Smooth muscle cell (in vitro differentiated cells): ENCODE measurements at regions not wholly inside any gene's neighbourhood (a gene's known extent, or its start where the extent isn't known, plus 50 kb on each side); places are given as distances from the start of the nearest gene placed in this dataset.
A peak's percentile ranks its signal among the peaks of the same experiment; 100 is the strongest.

Source experiments
- DNase-seq: peaks from one replicate; lab custom pipeline; 2025; ENCODE audit not compliant: unreplicated experiment; lab: John Stamatoyannopoulos, UW
- H2AFZ ChIP-seq: fragments of 200-600 bp; sonication (generic); 2 replicates; pipeline ENCODE4 v1.6.0; 2016; ENCODE audit warnings: antibody characterized with exemption, low read depth, mild to moderate bottlenecking
- H3F3A ChIP-seq: fragments of 200-600 bp; sonication (generic); 2 replicates; pipeline ENCODE4 v1.6.0; 2017; ENCODE audit warnings: antibody characterized with exemption, low read depth
- H3K27ac ChIP-seq: fragments of 200-600 bp; sonication (generic); 2 replicates; pipeline ENCODE4 v1.5.1; 2016; ENCODE audit warnings: low read depth, mild to moderate bottlenecking
- H3K27me3 ChIP-seq: fragments of 200-600 bp; sonication (generic); 2 replicates; pipeline ENCODE4 v1.6.1; 2016; ENCODE audit warnings: low read depth, mild to moderate bottlenecking
- H3K36me3 ChIP-seq: fragments of 200-600 bp; sonication (generic); 2 replicates; pipeline ENCODE4 v1.5.1; 2016; ENCODE audit warnings: low read depth
- H3K4me1 ChIP-seq: fragments of 200-600 bp; sonication (generic); 2 replicates; pipeline ENCODE4 v1.5.1; 2016; ENCODE audit warnings: low read depth
- H3K4me2 ChIP-seq: fragments of 200-600 bp; sonication (generic); 2 replicates; pipeline ENCODE4 v1.6.0; 2016; ENCODE audit warnings: mild to moderate bottlenecking
- H3K4me3 ChIP-seq: fragments of 200-600 bp; sonication (generic); 2 replicates; pipeline ENCODE4 v1.5.1; 2016; ENCODE audit warnings: mild to moderate bottlenecking
- H3K79me2 ChIP-seq: fragments of 200-600 bp; sonication (generic); 2 replicates; pipeline ENCODE4 v1.6.0; 2016; ENCODE audit warnings: low read depth, mild to moderate bottlenecking
- H3K9ac ChIP-seq: fragments of 200-600 bp; sonication (generic); 2 replicates; pipeline ENCODE4 v1.6.0; 2016; ENCODE audit warnings: low read depth
- H3K9me3 ChIP-seq: fragments of 200-600 bp; sonication (generic); replicated peaks from 2 replicates; pipeline ENCODE4 v1.5.1; 2016; ENCODE audit warnings: low read depth
- H4K20me1 ChIP-seq: fragments of 200-600 bp; sonication (generic); 2 replicates; pipeline ENCODE4 v1.6.0; 2016; ENCODE audit warnings: low read depth
- WGBS: methylation state at CpG from one replicate; pipeline ENCODE4 v1.1.7; 2016; ENCODE audit warnings: low lambda C conversion rate; 5-methylcytosine and 5-hydroxymethylcytosine counted together
- TF ChIP-seq, protein P1 (sequence below): fragments of 200-600 bp; sonication (generic); IDR thresholded peaks from 2 replicates; pipeline ENCODE4 v1.5.1; 2017; ENCODE audit warnings: borderline replicate concordance, mild to moderate bottlenecking, antibody characterized with exemption; ENCODE audit not compliant: insufficient read depth, poor library complexity, severe bottlenecking

DNA sequence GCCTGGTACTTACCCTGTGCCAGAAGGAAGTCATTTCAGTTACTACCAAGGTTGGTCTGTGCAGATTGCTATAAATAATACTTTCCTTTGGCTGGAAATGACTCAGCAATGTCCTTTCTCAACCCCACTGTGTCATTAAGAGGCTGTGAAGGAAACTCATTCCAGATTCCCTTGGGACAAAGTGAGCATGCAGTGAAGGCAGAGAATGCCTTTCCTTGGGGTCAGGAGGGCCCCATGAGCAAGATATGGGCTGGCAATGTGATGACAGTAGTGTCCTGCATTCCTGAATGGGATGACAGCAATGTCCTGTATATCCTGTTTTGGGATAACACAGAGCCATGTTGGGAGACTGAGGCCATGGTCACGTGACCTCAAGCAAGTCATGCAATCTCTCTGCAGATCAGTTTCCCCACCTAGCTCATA is 213.1 kb upstream of the TMTC4 start:
- H3K4me1 ChIP-seq, result no peaks in the 10 kb centered on the region
- H3K4me2 ChIP-seq, result no peak overlapping the region
- WGBS, result 86% methylated on average over 1 of the region's 1 CpG
- H3K9me3 ChIP-seq, result no peaks in the 10 kb centered on the region
- H4K20me1 ChIP-seq, result no peaks in the 10 kb centered on the region
- peaks cover 5% of the 10 kb centered on the region for H3K27me3 ChIP-seq
- no peak overlapping the region for H3K4me3 ChIP-seq
- no peaks in the 10 kb centered on the region for H3F3A ChIP-seq
- TF ChIP-seq, protein P1, sequence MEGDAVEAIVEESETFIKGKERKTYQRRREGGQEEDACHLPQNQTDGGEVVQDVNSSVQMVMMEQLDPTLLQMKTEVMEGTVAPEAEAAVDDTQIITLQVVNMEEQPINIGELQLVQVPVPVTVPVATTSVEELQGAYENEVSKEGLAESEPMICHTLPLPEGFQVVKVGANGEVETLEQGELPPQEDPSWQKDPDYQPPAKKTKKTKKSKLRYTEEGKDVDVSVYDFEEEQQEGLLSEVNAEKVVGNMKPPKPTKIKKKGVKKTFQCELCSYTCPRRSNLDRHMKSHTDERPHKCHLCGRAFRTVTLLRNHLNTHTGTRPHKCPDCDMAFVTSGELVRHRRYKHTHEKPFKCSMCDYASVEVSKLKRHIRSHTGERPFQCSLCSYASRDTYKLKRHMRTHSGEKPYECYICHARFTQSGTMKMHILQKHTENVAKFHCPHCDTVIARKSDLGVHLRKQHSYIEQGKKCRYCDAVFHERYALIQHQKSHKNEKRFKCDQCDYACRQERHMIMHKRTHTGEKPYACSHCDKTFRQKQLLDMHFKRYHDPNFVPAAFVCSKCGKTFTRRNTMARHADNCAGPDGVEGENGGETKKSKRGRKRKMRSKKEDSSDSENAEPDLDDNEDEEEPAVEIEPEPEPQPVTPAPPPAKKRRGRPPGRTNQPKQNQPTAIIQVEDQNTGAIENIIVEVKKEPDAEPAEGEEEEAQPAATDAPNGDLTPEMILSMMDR, result no peak
- H3K36me3 ChIP-seq, result no peaks in the 10 kb centered on the region
- H2AFZ ChIP-seq, result no peak overlapping the region
- H3K27ac ChIP-seq, result no peak overlapping the region
- DNase-seq, result no peak
- H3K9ac ChIP-seq, result no peak overlapping the region
- H3K79me2 ChIP-seq, result no peaks in the 10 kb centered on the region

- Histone ChIP-seq H3K27ac (no peak overlapping the region), H3K9me3 (no peaks in the 10 kb centered on the region), H3K27me3 (peaks cover 5% of the 10 kb centered on the region), H3K9ac (no peak overlapping the region), H3K4me1 (no peaks in the 10 kb centered on the region), H3K4me2 (no peak overlapping the region), H3K36me3 (no peaks in the 10 kb centered on the region), H3K79me2 (no peaks in the 10 kb centered on the region), H4K20me1 (no peaks in the 10 kb centered on the region), H3K4me3 (no peak overlapping the region), H3F3A (no peaks in the 10 kb centered on the region), H2AFZ (no peak overlapping the region)
- 79% methylated on average over 3 of the region's 3 CpGs for WGBS
- TF ChIP-seq, protein P1, result no peak
- DNase-seq, result no peak
Measured at GRCh38 chr13:100883453-100883852, 208.9 kb upstream of the TMTC4 start.

GRCh38 chr13:100881291-100881864 is 206.8 kb upstream of the TMTC4 start:
- H3K79me2 ChIP-seq, result no peaks in the 10 kb centered on the region
- TF ChIP-seq, protein P1, result no peak
- no peak overlapping the region for H3K27ac ChIP-seq
- H4K20me1 ChIP-seq, result no peaks in the 10 kb centered on the region
- H3K4me1 ChIP-seq, result no peaks in the 10 kb centered on the region
- no peaks in the 10 kb centered on the region for H3F3A ChIP-seq
- H3K9me3 ChIP-seq, result no peaks in the 10 kb centered on the region
- peak overlapping the region; percentile 31 for H3K4me2 ChIP-seq
- no peaks in the 10 kb centered on the region for H3K36me3 ChIP-seq
- DNase-seq, result no peak
- no peak overlapping the region for H3K4me3 ChIP-seq
- H3K27me3 ChIP-seq, result peaks cover 5% of the 10 kb centered on the region
- peak overlapping the region; percentile 38 for H2AFZ ChIP-seq
- no peak overlapping the region for H3K9ac ChIP-seq
- 55% methylated on average over 7 of the region's 7 CpGs for WGBS

DNA sequence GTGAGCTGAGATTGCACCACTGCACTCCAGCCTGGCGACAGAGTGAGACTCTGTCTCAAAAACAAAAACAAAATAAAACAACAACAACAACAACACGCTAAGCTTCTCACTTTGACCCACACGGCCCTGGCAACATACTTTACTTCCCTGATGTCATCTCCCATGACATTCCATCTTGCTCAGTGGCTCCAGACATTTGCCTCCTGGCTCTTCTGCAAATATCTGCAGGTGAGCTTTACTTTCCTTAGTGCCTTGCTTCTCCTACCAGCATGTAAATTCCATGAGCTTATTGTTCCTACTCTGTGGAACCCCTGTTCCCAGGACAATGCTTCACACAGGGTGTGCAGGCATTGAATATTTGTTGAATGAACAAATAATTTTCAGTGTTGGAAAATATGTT is 205.6 kb upstream of the TMTC4 start:
- Histone ChIP-seq H3K9ac (no peak overlapping the region), H3K27ac (no peak overlapping the region), H3K27me3 (peaks cover 5% of the 10 kb centered on the region), H3K4me2 (no peak overlapping the region), H3K4me1 (no peaks in the 10 kb centered on the region), H3K36me3 (no peaks in the 10 kb centered on the region), H3K9me3 (no peaks in the 10 kb centered on the region), H2AFZ (no peak overlapping the region), H3K4me3 (no peak overlapping the region), H3F3A (no peaks in the 10 kb centered on the region), H4K20me1 (no peaks in the 10 kb centered on the region), H3K79me2 (no peaks in the 10 kb centered on the region)
- DNase-seq, result no peak
- 80% methylated on average over 3 of the region's 3 CpGs for WGBS
- TF ChIP-seq, protein P1, result no peak
